NT2/D1 (cell line): ENCODE measurements at regions not wholly inside any gene's neighbourhood (a gene's known extent, or its start where the extent isn't known, plus 50 kb on each side); places are given as distances from the start of the nearest gene placed in this dataset.

Experiments
- SUZ12 ChIP-seq: IDR thresholded peaks from 2 replicates; pipeline ENCODE4 v1.6.1; 2011; ENCODE audit not compliant: insufficient read length, insufficient read depth; ENCODE audit errors: extremely low read depth
- YY1 ChIP-seq: IDR thresholded peaks from 2 replicates; pipeline ENCODE4 v1.6.1; 2011; ENCODE audit not compliant: insufficient read length, insufficient read depth
- ZNF274 ChIP-seq: IDR thresholded peaks from 2 replicates; pipeline ENCODE4 v1.6.1; 2011; ENCODE audit warnings: mild to moderate bottlenecking, low read depth, low read length

DNA sequence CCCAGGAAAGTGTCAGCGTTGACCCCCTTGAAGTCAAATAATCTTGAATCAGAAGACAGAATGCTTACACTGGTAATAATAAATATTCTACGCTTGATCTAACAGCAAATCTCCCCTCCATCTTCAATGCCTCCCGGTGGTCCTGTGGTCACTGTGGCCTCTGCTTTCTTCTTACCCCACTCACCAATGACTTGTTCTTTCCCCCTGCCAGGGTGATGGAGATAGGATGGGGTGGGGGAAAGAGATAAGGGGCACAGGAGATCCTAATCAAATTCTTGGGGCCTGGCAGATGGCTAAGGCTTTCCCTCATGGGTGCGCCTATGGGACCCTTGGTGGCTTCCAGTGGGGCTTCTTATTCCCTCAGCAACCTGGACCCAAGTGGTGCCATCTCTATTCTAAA, 152.6 kb upstream of the EGFLAM start:
- TF ChIP-seq YY1 (no peak), ZNF274 (no peak), SUZ12 (no peak)
